DMS114 treated with DMSO at 0.1 percent for 48 hours (cell line): ENCODE measurements at regions not wholly inside any gene's neighbourhood (a gene's known extent, or its start where the extent isn't known, plus 50 kb on each side); places are given as distances from the start of the nearest gene placed in this dataset.

ENCODE experiments used
- DNase-seq: peaks from one replicate; lab custom pipeline; 2025; ENCODE audit not compliant: unreplicated experiment; lab: John Stamatoyannopoulos, UW

DNA sequence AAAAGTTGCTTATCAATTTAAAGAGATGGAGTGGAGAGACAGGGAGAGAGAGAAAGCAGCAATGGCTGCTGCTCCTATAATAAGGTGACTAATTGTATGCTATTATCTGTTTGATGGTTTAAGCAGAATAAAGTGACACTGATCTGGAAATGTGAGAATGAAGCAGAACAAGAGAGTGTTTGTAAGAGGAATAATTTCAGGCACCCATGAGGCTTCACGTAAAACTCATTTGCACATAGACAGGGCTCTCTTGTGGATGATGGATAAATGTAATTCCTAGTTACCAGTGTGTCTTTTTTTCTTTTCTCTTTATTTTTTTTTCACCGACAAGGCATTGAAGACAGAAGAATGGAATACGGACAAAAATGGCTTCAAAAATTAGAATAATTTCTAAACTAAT lies 228.8 kb upstream of the TYRP1 start:
- no peak for DNase-seq

DNA sequence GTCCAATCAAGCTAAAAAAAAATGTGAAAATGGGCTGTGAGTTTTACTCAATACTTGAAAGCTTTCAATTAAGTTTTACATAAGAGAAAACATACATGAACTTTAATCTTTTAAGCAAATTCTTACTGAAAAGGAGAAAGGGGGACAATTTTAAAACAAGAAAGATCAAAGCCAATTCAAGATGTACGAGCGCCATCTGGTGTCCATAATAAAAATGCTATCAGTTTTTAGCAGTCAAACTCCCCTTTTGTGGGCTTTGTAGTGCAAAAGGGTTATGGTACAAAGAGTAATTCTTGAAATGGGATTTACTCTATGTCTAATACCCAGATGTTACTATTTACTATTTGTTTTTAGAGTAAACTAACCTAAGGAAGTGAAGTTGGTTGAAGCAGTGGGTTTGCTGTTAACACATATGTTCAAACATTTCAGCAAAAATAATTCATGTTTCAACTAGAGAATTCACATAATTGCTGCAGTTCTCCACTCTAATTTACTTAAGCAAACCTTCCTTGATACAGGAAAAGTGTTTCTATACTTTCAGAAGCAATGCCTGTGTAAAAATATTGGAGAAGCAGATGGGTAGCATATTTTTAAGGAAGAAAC lies 228.2 kb upstream of the TYRP1 start:
- peak; percentile 1 for DNase-seq

DNA sequence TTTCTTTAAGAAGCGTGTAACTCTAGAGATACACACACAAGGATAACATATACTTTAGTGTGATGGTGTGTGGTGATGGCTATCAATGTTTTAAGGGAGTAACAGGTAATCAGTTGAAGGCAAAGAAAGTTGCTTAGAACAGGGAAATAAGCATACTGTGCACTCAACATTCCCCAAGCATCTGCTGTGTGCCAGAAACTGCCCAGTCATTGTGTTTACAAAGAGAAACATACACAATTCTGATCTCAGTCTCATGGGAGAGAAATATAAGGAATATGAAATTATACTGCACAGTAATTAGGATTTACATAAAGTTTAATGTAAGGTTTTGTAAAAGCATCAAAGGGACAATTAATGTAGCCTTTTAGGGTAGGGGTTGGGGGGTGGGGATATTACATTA lies 224.1 kb upstream of the TYRP1 start:
- DNase-seq, result no peak

DNA sequence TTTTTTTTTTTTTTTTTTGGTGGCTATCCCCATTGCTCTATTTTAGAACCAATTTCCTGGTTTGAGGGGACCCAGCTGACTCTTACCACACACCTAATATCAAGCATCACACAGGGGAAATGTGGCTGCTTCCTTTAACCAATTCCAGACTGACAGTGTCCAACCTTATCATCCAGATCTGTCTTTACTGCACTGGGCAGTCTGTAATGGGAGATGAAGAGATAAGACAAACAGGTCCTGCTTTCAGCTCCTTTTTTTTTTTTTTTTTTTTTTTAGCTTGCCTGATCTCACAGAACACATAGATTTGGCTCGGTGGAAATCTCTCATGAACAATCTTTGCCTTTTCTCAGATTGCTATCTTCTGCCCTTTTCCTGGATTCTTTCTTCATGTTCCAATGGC lies 198.8 kb upstream of the TYRP1 start:
- no peak for DNase-seq

DNA sequence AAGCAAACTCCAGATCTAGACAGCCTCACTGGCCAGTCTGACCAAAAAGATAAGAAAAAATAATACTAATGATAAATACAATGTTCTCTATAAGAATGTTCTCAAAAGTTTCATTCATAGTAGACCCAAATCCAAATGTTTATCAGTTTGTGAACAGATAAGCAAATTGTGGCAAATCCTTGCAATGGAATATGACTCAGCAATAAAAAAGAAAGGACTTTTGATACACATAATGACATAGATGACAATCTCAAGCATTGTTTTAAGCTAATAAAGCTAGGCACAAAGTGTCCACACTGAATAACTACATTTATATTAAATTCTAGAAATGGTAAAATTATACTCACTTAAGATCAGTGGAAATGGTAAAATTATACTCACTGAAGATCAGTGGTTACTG lies 195.4 kb upstream of the TYRP1 start:
- DNase-seq, result no peak

DNA sequence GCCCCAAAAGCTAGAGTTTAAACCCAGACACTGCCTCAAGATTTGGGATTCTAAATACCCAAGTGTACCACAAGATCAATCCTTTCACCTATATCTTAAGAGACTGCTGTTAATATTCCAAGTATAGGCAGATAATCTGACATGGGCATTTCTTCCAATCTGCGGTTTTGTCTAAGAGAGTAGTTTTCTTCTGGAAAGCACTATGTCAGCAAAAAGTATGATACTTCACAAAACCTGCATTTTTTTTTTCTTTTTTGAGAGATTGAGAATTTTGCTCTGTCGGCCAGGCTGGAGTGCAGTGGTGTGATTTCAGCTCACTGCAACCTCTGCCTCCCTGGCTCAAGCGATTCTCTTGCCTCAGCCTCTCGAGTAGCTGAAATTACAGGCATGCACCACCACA lies 190.7 kb upstream of the TYRP1 start:
- no peak for DNase-seq

DNA sequence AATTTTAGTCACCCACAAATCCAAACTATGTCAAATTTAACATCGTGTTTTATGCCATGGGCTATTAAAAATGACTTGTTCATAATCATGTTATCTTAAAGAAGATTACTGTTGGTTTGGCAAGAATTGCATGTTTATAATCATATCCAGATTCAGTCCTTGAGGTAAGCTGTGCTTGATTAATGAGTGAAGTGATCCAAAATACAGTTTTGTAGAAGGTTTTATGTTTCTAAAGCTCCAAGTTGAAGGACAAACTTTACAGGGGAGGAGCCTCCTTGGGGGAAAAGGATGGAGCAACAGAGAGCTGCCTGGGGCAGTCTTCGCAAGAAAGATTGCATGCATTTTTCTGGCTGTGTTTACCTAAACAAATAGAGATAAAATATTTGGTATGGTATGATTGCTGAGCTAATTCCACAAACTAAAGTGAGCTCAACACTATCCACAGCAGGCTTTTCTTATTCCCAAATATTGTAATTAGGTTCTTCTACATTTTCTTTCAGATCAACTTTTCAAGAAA lies 189.5 kb upstream of the TYRP1 start:
- DNase-seq, result no peak

DNA sequence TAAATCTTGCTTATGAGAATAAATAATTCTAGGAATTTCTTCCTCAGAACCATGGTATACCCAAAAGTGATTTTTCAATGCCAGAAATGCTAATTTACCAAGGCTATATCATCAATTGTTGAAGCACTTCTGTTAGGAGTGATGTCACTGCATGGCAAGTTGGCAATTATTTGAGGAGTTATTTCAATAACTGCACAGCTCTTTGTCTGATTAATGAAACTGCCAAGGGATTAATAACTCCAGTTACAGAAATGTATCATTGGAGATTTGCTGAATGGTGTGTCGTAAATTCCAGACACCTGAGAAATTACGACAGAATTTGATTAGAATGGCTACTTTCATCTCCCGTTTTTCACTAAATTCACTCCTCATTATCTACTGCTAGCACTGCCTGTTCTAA lies 182.6 kb upstream of the TYRP1 start:
- no peak for DNase-seq

DNA sequence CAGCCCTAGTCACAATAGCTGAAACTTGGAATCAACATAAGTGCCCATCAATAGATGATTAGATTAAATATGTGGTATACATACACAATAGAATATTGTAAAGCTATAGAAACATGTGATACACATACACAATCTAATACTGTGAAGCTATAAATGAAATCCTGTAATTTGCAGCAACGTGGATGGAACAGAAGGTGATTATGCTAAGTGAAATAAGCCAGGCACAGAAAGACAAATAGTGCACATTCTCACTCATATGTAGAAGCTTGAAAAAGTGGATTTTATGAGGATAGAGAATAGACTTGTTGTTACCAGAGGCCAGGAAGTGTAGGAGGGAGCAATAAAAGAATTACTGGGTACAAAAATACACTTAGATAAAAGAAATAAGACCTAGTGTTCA lies 181.5 kb upstream of the TYRP1 start:
- no peak for DNase-seq

DNA sequence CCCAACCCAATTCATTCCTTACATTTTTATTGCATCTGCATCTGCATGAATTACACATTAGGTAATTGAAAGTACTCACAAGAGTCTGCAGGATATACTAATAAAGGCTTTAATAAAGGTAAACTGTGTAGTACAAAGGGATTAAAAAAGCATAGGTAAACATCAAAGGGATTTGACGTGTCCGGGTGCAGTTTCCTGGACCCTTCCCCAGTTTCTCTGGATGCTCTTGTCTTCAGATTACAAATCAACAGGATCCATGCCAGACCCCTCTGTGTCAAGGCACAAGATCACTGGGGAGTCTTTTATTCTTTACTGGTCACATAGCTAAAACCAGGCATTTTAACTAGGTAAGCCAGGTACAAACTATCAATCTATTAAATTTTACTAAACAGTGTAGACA lies 177.2 kb upstream of the TYRP1 start:
- DNase-seq, result no peak

DNA sequence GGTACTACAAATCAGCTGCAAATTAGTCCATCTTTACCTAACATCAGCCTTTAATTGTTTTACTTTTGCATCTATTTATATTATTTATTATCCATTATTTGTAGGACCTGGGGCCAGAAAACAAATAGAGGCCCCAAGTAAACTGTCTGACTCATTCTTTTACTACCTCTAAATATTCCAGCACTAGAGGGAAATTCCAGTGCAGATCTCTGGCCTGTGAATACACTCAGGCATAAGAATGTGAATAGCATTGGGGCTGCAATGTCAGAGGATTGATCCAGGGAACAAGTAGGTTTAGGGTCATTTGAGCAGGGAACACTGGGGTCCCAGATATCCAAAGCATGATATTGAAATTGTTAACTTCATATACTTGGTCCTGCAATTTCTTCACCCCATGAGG lies 176.6 kb upstream of the TYRP1 start:
- DNase-seq, result no peak

DNA sequence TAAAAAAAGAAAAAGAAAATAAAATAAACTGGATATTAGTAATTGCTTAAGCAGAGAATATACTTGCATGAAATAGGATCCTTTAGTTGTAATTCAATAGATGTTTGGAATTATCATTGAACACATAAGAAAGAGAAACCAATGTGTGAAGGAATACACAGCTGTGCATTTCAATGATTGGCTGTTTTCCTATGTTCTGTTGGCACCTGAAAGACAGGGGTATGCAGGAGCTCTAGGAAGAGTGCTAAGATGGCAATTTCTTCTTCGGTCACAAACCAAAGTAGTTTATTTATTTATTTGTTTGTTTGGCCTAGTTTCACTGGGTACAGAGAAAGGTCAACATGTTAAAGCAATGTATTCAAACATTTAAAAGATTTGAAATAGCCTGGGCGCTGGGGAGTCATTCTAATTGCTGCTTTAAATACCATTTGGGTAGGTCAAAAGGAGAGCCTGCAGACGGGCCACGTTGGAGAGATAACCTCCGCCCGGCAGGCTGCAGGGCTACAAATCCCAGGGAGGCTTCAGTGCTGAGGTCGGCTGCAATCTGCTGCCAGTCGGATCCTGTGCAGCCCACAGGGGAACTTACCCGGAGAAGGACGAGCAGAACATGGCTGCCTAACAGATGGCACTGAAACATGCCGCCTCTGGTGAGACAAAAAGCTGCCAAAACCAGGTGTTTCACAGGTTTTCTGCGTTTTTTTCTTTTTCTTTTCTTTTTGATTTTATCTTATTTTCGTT lies 154.2 kb upstream of the TYRP1 start:
- no peak for DNase-seq

DNA sequence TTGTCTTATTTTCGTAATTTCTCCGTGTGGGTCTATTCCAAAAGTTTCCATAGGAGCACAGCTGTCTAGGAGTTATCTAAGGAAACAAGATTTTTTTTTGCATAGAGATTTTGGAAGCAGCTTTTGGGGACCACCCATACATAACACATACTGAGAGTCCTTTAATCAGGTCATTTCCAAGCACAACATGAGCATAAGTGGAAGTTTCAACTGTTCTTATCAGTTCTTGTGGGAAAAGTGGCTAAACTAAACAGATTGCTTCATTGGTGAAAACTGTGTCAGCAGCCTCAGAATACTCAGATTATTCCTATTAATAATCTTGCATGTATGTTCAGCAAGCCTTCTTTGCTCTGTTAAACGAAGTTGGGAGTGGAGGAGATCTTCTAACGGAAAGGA lies 153.6 kb upstream of the TYRP1 start:
- no peak for DNase-seq

DNA sequence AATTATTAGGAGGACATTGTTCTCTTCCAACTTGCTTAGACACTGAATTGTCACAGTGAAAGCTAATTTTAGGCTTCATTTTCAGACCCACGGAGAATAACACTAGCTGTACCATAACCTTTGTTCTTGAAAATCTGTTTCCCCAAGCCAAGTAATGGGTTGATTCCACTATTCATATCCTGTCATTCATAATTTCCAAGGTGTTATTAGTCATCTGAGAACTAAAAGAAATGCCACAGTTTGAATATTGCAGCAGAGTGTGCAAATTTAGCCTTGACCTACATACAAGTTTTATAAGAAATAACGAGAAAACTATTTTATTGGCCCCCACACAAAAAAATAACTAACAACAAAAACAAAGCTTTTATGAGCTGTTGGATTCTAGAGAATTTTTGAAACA lies 148.5 kb upstream of the TYRP1 start:
- DNase-seq, result no peak

DNA sequence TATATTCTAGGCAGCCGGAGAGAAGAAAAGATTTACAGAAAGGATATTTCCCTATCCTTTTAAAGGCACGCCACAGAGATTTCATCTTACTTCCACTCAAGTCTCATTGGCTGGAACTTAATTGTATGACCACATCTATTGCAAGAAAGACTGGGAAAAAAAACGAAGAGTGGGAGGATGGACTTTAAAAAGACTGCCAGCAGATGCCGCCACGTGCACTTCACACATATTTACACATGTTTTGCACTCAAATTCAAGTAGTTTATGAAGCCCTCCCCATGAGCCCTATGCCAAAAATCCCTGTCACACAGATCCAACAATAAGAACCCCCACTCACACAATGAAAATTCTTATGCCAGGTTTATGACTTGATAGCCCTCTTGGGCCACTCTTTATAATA lies 138.5 kb upstream of the TYRP1 start:
- no peak for DNase-seq

DNA sequence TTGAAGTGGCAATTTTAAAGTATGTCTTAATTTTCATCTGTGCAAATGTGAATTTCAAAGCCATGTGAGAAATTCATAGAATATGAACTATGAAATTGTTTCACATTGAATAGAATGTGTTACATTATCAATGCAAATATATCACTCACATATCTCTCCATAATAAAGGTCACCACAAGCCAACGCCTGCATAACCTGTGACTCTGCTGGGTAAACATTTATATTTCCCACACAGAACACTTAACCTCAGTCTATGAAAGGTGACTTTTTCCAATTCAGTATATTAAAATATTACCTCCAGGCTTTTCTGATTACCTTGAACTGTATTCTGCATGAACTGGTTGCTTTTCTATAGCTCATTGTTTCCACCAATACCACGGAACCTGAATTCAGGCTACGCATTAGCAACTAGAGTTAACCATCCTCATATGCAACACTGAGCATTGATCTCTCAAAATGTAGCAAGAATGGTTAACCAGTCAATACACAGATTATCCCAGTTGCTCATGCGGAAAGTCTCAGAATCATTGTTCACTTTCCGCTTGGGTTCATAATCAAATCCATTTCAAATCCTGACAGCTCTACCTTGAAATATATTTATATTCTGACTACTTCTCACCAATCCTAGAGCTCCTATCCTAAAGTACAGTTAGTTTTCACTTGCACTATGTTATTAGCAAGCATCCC lies 126.6 kb upstream of the TYRP1 start:
- DNase-seq, result no peak

DNA sequence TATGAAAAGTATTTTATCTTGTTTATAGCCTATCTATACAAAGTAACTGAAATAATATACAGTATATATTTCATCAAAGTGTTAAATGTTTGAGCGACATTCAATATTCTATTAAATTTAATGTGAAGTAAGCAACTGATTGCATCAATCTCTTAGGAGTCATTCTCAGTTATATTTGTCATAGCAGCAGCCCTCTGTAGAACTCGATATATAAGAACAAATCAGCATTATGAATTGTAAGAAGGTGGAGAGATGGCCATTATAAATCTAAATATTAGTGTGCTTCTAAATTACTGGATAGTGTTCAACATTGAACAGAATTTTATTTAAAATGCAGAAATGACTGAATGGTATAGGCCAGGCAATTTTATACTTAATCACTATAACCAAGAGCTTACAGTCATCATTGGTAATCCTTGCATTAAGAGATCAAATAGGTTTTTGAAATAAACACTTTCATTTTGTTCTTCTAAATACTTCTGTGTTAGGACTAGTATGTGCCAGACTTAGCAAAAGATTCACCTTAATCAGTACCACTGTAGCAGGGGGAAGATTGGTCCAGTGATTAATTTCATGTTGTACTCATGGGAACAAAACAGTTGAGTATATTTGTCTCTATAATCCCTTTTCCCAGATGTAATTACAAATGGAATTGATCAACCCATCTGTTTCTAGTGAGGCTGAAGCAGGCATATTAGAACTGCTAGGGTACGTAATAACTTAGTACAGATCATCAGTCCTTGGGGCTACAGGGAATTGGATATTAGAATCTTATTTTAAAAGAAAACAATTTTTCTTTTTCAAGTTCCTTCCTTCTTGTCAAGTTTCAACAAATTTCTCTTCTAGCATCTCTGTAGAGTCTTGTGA lies 108.3 kb upstream of the TYRP1 start:
- DNase-seq, result no peak

DNA sequence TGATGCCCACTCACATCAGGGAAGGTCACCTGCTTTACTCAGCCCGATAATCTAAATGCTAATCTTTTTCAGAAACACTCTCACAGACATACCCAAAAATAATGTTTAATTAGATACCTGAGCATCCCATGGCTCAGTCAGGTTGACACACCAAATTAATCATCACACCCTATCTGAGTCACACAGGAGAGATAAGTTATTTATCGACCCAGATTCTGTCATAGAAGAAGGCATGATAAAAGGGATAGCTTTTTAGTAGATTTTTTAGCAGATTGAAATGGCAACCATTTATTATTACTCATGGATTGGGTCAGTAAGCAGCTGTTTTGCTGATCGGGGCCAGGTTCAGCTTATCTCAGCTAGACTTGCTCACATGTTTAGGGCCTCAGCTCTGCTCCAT lies 97.8 kb upstream of the TYRP1 start:
- DNase-seq, result no peak

DNA sequence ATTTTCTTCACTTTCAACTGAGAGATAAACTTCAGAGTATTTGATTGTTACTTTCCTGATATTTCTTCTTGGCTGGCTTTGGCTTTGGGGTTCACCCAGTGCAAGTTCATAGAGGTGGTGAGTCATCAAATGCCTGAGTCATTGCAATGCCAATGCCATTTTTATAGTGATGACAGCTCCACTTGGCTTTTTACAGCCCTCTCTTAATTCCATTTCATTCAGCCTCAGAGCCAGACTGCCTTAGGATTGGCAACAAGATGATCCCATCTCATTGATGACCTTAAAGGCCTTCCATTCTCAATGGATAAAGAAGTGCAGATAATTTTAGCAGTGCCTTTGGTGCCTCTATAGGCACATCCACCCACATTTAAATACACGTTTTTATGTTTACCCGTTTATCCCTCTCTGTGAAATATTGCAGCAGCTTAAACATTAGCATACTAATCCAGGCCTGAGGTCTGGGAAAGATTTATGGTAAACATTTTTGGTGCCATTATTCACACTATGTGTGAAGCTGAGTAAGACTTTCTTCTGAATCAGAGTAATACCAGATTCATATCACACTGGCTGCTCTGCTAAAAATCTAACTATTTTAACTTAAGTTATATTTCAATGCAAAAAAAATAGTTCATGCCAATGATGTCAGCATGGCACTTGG lies 88.9 kb upstream of the TYRP1 start:
- no peak for DNase-seq

DNA sequence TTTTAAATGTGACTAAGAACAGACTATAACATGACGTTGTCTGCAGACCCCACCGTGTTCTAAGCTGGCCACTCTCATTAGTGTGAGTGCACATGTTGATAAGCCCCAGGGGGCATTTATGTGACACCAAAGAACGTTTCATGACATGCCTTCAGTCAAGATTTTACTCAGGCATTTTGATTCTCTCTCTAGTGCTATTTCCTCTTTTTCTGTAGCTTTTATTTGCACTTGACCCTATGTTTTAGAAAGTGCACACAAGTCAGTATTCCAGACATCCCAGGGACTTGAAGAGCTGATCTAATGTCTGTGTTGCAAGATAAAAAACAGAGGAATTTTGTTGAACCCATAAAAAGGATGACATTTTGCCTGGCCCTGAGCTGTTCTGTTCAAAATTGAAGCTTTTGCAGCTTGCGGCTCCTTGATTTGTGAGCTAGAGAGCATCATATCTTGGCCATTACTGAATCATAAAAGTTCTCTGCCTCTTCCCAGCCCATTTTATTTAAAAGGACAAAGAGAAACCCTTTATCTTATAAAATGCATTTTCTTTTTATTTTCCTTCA lies 80.9 kb upstream of the TYRP1 start:
- DNase-seq, result no peak

DNA sequence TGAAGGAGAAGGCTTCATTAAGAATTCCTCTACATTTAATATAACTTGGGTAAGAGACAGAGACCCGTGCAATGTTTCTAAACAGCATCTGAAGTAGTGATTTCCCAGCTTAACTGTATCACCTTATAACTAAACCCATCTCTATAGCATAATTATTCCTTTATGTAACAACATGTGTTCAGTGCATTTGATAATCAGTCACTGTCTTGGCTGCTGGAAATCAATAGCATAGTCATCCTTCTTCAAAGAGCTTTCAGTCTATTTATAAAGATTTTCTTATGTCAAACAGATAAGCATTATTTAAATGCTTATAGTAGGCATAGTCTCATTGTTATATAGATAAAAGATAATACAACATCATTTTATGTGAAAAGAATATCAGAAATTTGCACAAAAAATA lies 80.1 kb upstream of the TYRP1 start:
- DNase-seq, result no peak
